HepG2 (cell line): ENCODE measurements at regions not wholly inside any gene's neighbourhood (a gene's known extent, or its start where the extent isn't known, plus 50 kb on each side); places are given as distances from the start of the nearest gene placed in this dataset.

Experiments
- ATAC-seq: fragments of 200-7000 bp; cut with Tn5 transposase; 3 replicates; pipeline ENCODE4 v1.9.1; 2020; ENCODE audit warnings: mild to moderate bottlenecking, moderate library complexity
- BruUV-seq: library from RNA; stranded (reverse); fragments of 400-500 nt; replicated peaks from 2 replicates; lab custom pipeline; 2021; lab: Mats Ljungman, UMichigan
- CTCF ChIA-PET: fragments of 300-600 bp; formaldehyde crosslinking; extraction: SDS; loops from one replicate; lab custom pipeline; 2021; ENCODE audit warnings: low total read pairs, inconsistent platforms, low intra/inter-chr PET ratio; lab: Yijun Ruan, JAX
- POLR2A ChIA-PET: fragments of 350-600 bp; sonication (Branson Sonifier 250); formaldehyde crosslinking; loops from one replicate; lab custom pipeline; 2020; ENCODE audit warnings: antibody characterized with exemption, inconsistent platforms; lab: Yijun Ruan, JAX
- DNase-seq: peaks from one replicate; pipeline ENCODE4 v3.0.0-alpha.2; 2015; ENCODE audit warnings: low spot score
- FAIRE-seq: peaks from 3 replicates; lab custom pipeline; 2011; peaks lifted over from hg19 to GRCh38; lab: Jason Lieb, UNC
- H2AFZ ChIP-seq: one replicate; pipeline ENCODE4 v1.6.1; 2011; ENCODE audit warnings: low read length, inconsistent platforms
- H3K27ac ChIP-seq: fragments of 300-600 bp; 3 replicates; pipeline ENCODE4 v1.8.0; 2011; ENCODE audit warnings: mixed run types, mild to moderate bottlenecking, mixed read lengths, low read length, inconsistent platforms; ENCODE audit not compliant: insufficient read depth; ENCODE audit errors: extremely low read length
- H3K27me3 ChIP-seq, 2 experiments: fragments of 200-600 bp in 1 of 2; 2 replicates in 1 of 2; 3 replicates in 1 of 2; pipeline versions ENCODE4 v1.6.0 to v1.8.0; 2011; ENCODE audit warnings: low read length in 2 of 2, mild to moderate bottlenecking in 2 of 2, moderate library complexity in 2 of 2, inconsistent platforms in 1 of 2; ENCODE audit not compliant: insufficient read depth in 2 of 2, control insufficient read depth in 1 of 2
- H3K36me3 ChIP-seq, 2 experiments: fragments of 200-600 bp in 1 of 2; replicated peaks in 1 of 2; 2 replicates in 1 of 2; 3 replicates in 1 of 2; pipeline versions ENCODE4 v1.5.1 to v1.8.0; 2011; ENCODE audit warnings: low read length in 2 of 2, inconsistent platforms in 1 of 2; ENCODE audit not compliant: insufficient read depth in 2 of 2, control insufficient read depth in 1 of 2
- H3K4me1 ChIP-seq: 2 replicates; pipeline ENCODE4 v1.5.1; 2012; ENCODE audit warnings: low read length, inconsistent platforms; ENCODE audit not compliant: insufficient read depth
- H3K4me2 ChIP-seq: 2 replicates; pipeline ENCODE4 v1.6.0; 2011; ENCODE audit warnings: low read depth, low read length, inconsistent platforms
- H3K4me3 ChIP-seq, 3 experiments: fragments of 200-600 bp in 1 of 3; sonication (generic), shearing (Covaris generic) in 1 of 3; replicated peaks in 1 of 3; 2 replicates each; pipeline ENCODE4 v1.5.1; 2011 to 2016; ENCODE audit warnings: low read length in 3 of 3, inconsistent platforms in 2 of 3, low read depth in 2 of 3, mild to moderate bottlenecking in 2 of 3, control low read depth in 1 of 3, mixed read lengths in 1 of 3; ENCODE audit not compliant: insufficient read depth in 1 of 3
- H3K79me2 ChIP-seq: one replicate; pipeline ENCODE4 v1.6.1; 2011; ENCODE audit warnings: low read length, inconsistent platforms; ENCODE audit not compliant: insufficient read depth
- H3K9ac ChIP-seq: 2 replicates; pipeline ENCODE4 v1.6.0; 2011; ENCODE audit warnings: mild to moderate bottlenecking, low read depth, low read length, inconsistent platforms; ENCODE audit not compliant: insufficient read depth
- H3K9me3 ChIP-seq: 2 replicates; pipeline ENCODE4 v1.5.1; 2012; ENCODE audit warnings: mild to moderate bottlenecking, low read length
- H4K20me1 ChIP-seq: 2 replicates; pipeline ENCODE4 v1.6.0; 2011; ENCODE audit warnings: inconsistent platforms, mild to moderate bottlenecking, low read length, moderate library complexity; ENCODE audit not compliant: insufficient read depth
- EP300 ChIP-seq, 3 experiments: sonication (generic) in 1 of 3; formaldehyde crosslinking in 1 of 3; IDR thresholded peaks; 2 replicates each; pipeline versions ENCODE4 v1.5.1 to v1.6.1; 2011 to 2020; ENCODE audit warnings: low read depth in 2 of 3, low read length in 2 of 3, borderline replicate concordance in 1 of 3, improper control_type of control experiment in 1 of 3, mild to moderate bottlenecking in 1 of 3, missing genetic modification reagents in 1 of 3, moderate library complexity in 1 of 3
- GLI4 ChIP-seq: sonication (generic); formaldehyde crosslinking; IDR thresholded peaks from 2 replicates; pipeline ENCODE4 v1.5.1; 2020; ENCODE audit warnings: missing genetic modification reagents, mild to moderate bottlenecking, moderate library complexity, borderline replicate concordance
- HNF1A ChIP-seq, 2 experiments: sonication (generic) in 1 of 2; formaldehyde crosslinking in 1 of 2; IDR thresholded peaks; 2 replicates each; pipeline versions ENCODE4 v1.4.0 to v1.6.1; 2016 to 2020; ENCODE audit warnings: borderline replicate concordance in 1 of 2, low read depth in 1 of 2, mild to moderate bottlenecking in 1 of 2, missing genetic modification reagents in 1 of 2
- HNRNPL ChIP-seq: fragments of 200-400 bp; formaldehyde crosslinking; IDR thresholded peaks from 2 replicates; pipeline ENCODE4 v1.6.1; 2017; ENCODE audit warnings: mild to moderate bottlenecking, low read depth, low read length
- MAFF ChIP-seq: IDR thresholded peaks from 2 replicates; pipeline ENCODE4 v1.6.1; 2011; ENCODE audit warnings: low read depth, low read length, improper control_type of control experiment
- MAFK ChIP-seq, 2 experiments: IDR thresholded peaks in 1 of 2; conservative IDR thresholded peaks in 1 of 2; 2 replicates each; pipeline ENCODE4 v1.6.1; 2011; ENCODE audit warnings: improper control_type of control experiment in 2 of 2, low read length in 2 of 2
- SKI ChIP-seq: fragments of 450-650 bp; IDR thresholded peaks from one replicate; pipeline ENCODE4 v1.6.1; 2018; ENCODE audit warnings: mild to moderate bottlenecking; ENCODE audit not compliant: partially characterized antibody
- ZNF331 ChIP-seq: sonication (generic); formaldehyde crosslinking; IDR thresholded peaks from 2 replicates; pipeline ENCODE4 v1.4.0; 2020; ENCODE audit warnings: missing genetic modification reagents
- ZNF543 ChIP-seq: sonication (generic); formaldehyde crosslinking; IDR thresholded peaks from 2 replicates; pipeline ENCODE4 v1.4.0; 2020; ENCODE audit warnings: mild to moderate bottlenecking, missing genetic modification reagents
- ZNF83 ChIP-seq: sonication (generic); formaldehyde crosslinking; IDR thresholded peaks from 2 replicates; pipeline ENCODE4 v1.4.0; 2020; ENCODE audit warnings: missing genetic modification reagents, mild to moderate bottlenecking, borderline replicate concordance
- WGBS: methylation state at CpG from one replicate; pipeline ENCODE4 v1.1.6; 2017; ENCODE audit warnings: low lambda C conversion rate; 5-methylcytosine and 5-hydroxymethylcytosine counted together
- in situ Hi-C: cut with HindIII; loops from 2 replicates; pipeline ENCODE4 v1.10.0; 2017; ENCODE audit warnings: low pct_unique_long_range_greater_than_20kb; ENCODE audit not compliant: extremely low pct_ligation_motif_present
- intact Hi-C: fragments of 100-400 bp; cut with micrococcal nuclease; formaldehyde crosslinking; loops from one replicate; pipeline ENCODE4 v1.10.0; 2022; ENCODE audit not compliant: unreplicated experiment

- DNase-seq (no peak), ATAC-seq (no peak), FAIRE-seq (no peak)
- H3K9ac ChIP-seq = no peak overlapping the region
- no peaks in the 10 kb centered on the region for H4K20me1 ChIP-seq
- peak; percentile 90 to 93 for TF ChIP-seq MAFK (conservative IDR thresholded peaks at IDR 0.05 in 1 of 2, IDR thresholded peaks at IDR 0.05 in 1 of 2; ENCODE audit: low read length in 2 of 2)
- peak; percentile 93 for TF ChIP-seq MAFF
- TF ChIP-seq ZNF331 = no peak
- H3K9me3 ChIP-seq = peaks cover 31% of the 10 kb centered on the region
- intact Hi-C loops = no loop called here
- H3K27ac ChIP-seq = no peak overlapping the region
- no peak overlapping the region for H2AFZ ChIP-seq
- CTCF ChIA-PET = no interaction called here
- no peak overlapping the region for H3K4me2 ChIP-seq
- 44% methylated on average over 1 of the region's 1 CpG for WGBS
- no TSS peak for BruUV-seq
- no peaks in the 10 kb centered on the region for H3K36me3 ChIP-seq
- H3K27me3 ChIP-seq = no peaks in the 10 kb centered on the region
- POLR2A ChIA-PET = no interaction called here
- in situ Hi-C loops = no loop called here
- no peak overlapping the region for H3K4me3 ChIP-seq
- no peaks in the 10 kb centered on the region for H3K79me2 ChIP-seq
- no peaks in the 10 kb centered on the region for H3K4me1 ChIP-seq
Measured at GRCh38 chr11:50174975-50175374, 142.3 kb downstream of the OR4C45 start.

GRCh38 chr11:50178737-50179136 lies 146.1 kb downstream of the OR4C45 start:
- no peaks in the 10 kb centered on the region for H3K4me1 ChIP-seq
- no peak for FAIRE-seq
- H3K4me3 ChIP-seq = no peak overlapping the region
- ATAC-seq = no peak
- in situ Hi-C loops = no loop called here
- no peak overlapping the region for H3K9ac ChIP-seq
- H2AFZ ChIP-seq = no peak overlapping the region
- peaks cover 19% of the 10 kb centered on the region for H3K9me3 ChIP-seq
- no peaks in the 10 kb centered on the region for H4K20me1 ChIP-seq
- no peaks in the 10 kb centered on the region for H3K79me2 ChIP-seq
- ChIA-PET POLR2A (no interaction called here), CTCF (no interaction called here)
- no peaks in the 10 kb centered on the region for H3K27me3 ChIP-seq
- no peaks in the 10 kb centered on the region for H3K36me3 ChIP-seq
- BruUV-seq = no TSS peak
- H3K4me2 ChIP-seq = no peak overlapping the region
- H3K27ac ChIP-seq = no peak overlapping the region
- intact Hi-C loops = no loop called here
- no peak for DNase-seq
- TF ChIP-seq EP300 (IDR thresholded peaks at IDR 0.05; ENCODE audit: low read depth in 2 of 2, low read length in 2 of 2) (no peak), EP300 (CRISPR knock-in tag; IDR thresholded peaks at IDR 0.05; ENCODE audit: borderline replicate concordance) (no peak), HNRNPL (no peak), SKI (no peak), HNF1A (IDR thresholded peaks at IDR 0.05; ENCODE audit: low read depth) (no peak), HNF1A (CRISPR knock-in tag; IDR thresholded peaks at IDR 0.05; ENCODE audit: borderline replicate concordance) (no peak), GLI4 (CRISPR knock-in tag) (no peak), ZNF83 (no peak), ZNF543 (CRISPR knock-in tag) (no peak)
